Adipocyte (in vitro differentiated cells): ENCODE measurements at regions not wholly inside any gene's neighbourhood (a gene's known extent, or its start where the extent isn't known, plus 50 kb on each side); places are given as distances from the start of the nearest gene placed in this dataset.
A peak's percentile ranks its signal among the peaks of the same experiment; 100 is the strongest.
"Not testable (repeated sequence)": the region's sequence is repeated elsewhere in the genome, so short reads cannot be mapped to it uniquely, and the experiment has no call there.

Experiments
- DNase-seq: peaks from one replicate; pipeline ENCODE4 v3.0.0-alpha.2; 2015; ENCODE audit warnings: low read depth
- H3K27me3 ChIP-seq: replicated peaks from 2 replicates; pipeline ENCODE4 v1.7.0; 2013; ENCODE audit warnings: mild to moderate bottlenecking, low read length, moderate library complexity; ENCODE audit not compliant: control insufficient read depth, insufficient read depth
- H3K36me3 ChIP-seq: 2 replicates; pipeline ENCODE4 v1.7.0; 2013; ENCODE audit warnings: low read length, mild to moderate bottlenecking, moderate library complexity; ENCODE audit not compliant: control insufficient read depth, insufficient read depth, severe bottlenecking
- H3K4me1 ChIP-seq: 2 replicates; pipeline ENCODE4 v1.7.0; 2013; ENCODE audit warnings: mild to moderate bottlenecking, low read length, moderate library complexity; ENCODE audit not compliant: control insufficient read depth, insufficient read depth
- H3K4me3 ChIP-seq: 2 replicates; pipeline ENCODE4 v1.7.0; 2013; ENCODE audit warnings: mild to moderate bottlenecking, low read length, moderate library complexity
- H3K9ac ChIP-seq: 2 replicates; pipeline ENCODE4 v1.7.0; 2013; ENCODE audit warnings: mild to moderate bottlenecking, low read length, moderate library complexity
- H3K9me3 ChIP-seq: 2 replicates; pipeline ENCODE4 v1.7.0; 2013; ENCODE audit warnings: mild to moderate bottlenecking, low read length, moderate library complexity; ENCODE audit not compliant: control insufficient read depth

- H3K9me3 ChIP-seq: no peaks in the 10 kb centered on the region
- peak overlapping the region; percentile 79 for H3K4me3 ChIP-seq
- H3K27me3 ChIP-seq: peaks cover 38% of the 10 kb centered on the region
- no peak for DNase-seq
- H3K4me1 ChIP-seq: peaks cover 6% of the 10 kb centered on the region
- H3K36me3 ChIP-seq: no peaks in the 10 kb centered on the region
- H3K9ac ChIP-seq: peak overlapping the region; percentile 36
These were observed 209.2 kb downstream of the ICOS start for GRCh38 chr2:204145791-204146190.

- H3K9ac ChIP-seq, H3K36me3 ChIP-seq, H3K9me3 ChIP-seq, DNase-seq, H3K4me1 ChIP-seq, H3K4me3 ChIP-seq: not testable (repeated sequence)
- H3K27me3 ChIP-seq: peaks cover 40% of the 10 kb centered on the region
These were observed 210.5 kb downstream of the ICOS start for GRCh38 chr2:204147040-204147439.

- DNase-seq: no peak
- no peaks in the 10 kb centered on the region for H3K9me3 ChIP-seq
- peaks cover 5% of the 10 kb centered on the region for H3K4me1 ChIP-seq
- H3K9ac ChIP-seq: no peak overlapping the region
- H3K4me3 ChIP-seq: no peak overlapping the region
- no peaks in the 10 kb centered on the region for H3K36me3 ChIP-seq
- H3K27me3 ChIP-seq: peaks cover 19% of the 10 kb centered on the region
These were observed 214.2 kb downstream of the ICOS start for GRCh38 chr2:204150721-204151120.

GRCh38 chr2:204152616-204153015 lies 216.1 kb downstream of the ICOS start:
- Histone ChIP-seq H3K9me3 (peaks cover under 1% of the 10 kb centered on the region), H3K36me3 (no peaks in the 10 kb centered on the region), H3K9ac (no peak overlapping the region), H3K27me3 (peaks cover 19% of the 10 kb centered on the region), H3K4me3 (no peak overlapping the region), H3K4me1 (no peaks in the 10 kb centered on the region)
- DNase-seq: no peak

- no peak overlapping the region for H3K9ac ChIP-seq
- H3K4me3 ChIP-seq: no peak overlapping the region
- H3K9me3 ChIP-seq: peaks cover 3% of the 10 kb centered on the region
- no peak for DNase-seq
- H3K36me3 ChIP-seq: no peaks in the 10 kb centered on the region
- H3K4me1 ChIP-seq: no peaks in the 10 kb centered on the region
- peaks cover 12% of the 10 kb centered on the region for H3K27me3 ChIP-seq
These were observed 218.3 kb downstream of the ICOS start for GRCh38 chr2:204154863-204155262.

GRCh38 chr2:204156456-204156855 lies 219.9 kb downstream of the ICOS start:
- Histone ChIP-seq H3K4me3 (no peak overlapping the region), H3K9ac (no peak overlapping the region), H3K27me3 (peaks cover under 1% of the 10 kb centered on the region), H3K4me1 (no peaks in the 10 kb centered on the region), H3K36me3 (no peaks in the 10 kb centered on the region), H3K9me3 (peaks cover 3% of the 10 kb centered on the region)
- no peak for DNase-seq

GRCh38 chr2:204157684-204158083 lies 221.1 kb downstream of the ICOS start:
- H3K36me3 ChIP-seq: no peaks in the 10 kb centered on the region
- no peaks in the 10 kb centered on the region for H3K4me1 ChIP-seq
- H3K27me3 ChIP-seq: no peaks in the 10 kb centered on the region
- no peak for DNase-seq
- H3K9me3 ChIP-seq: peaks cover 3% of the 10 kb centered on the region
- no peak overlapping the region for H3K4me3 ChIP-seq
- H3K9ac ChIP-seq: no peak overlapping the region

- H3K27me3 ChIP-seq: no peaks in the 10 kb centered on the region
- no peak for DNase-seq
- H3K4me3 ChIP-seq: no peak overlapping the region
- H3K9me3 ChIP-seq: peaks cover 3% of the 10 kb centered on the region
- H3K9ac ChIP-seq: no peak overlapping the region
- H3K4me1 ChIP-seq: no peaks in the 10 kb centered on the region
- H3K36me3 ChIP-seq: no peaks in the 10 kb centered on the region
These were observed 223.0 kb downstream of the ICOS start for GRCh38 chr2:204159526-204159925.

GRCh38 chr2:204160989-204161388 lies 224.4 kb downstream of the ICOS start:
- H3K27me3 ChIP-seq: no peaks in the 10 kb centered on the region
- no peak for DNase-seq
- H3K9ac ChIP-seq: no peak overlapping the region
- H3K4me1 ChIP-seq: no peaks in the 10 kb centered on the region
- no peak overlapping the region for H3K4me3 ChIP-seq
- no peaks in the 10 kb centered on the region for H3K36me3 ChIP-seq
- H3K9me3 ChIP-seq: peaks cover 3% of the 10 kb centered on the region

- H3K4me1 ChIP-seq: no peaks in the 10 kb centered on the region
- H3K9ac ChIP-seq: no peak overlapping the region
- no peak for DNase-seq
- no peaks in the 10 kb centered on the region for H3K36me3 ChIP-seq
- no peak overlapping the region for H3K4me3 ChIP-seq
- no peaks in the 10 kb centered on the region for H3K27me3 ChIP-seq
- peaks cover 3% of the 10 kb centered on the region for H3K9me3 ChIP-seq
These were observed 225.3 kb downstream of the ICOS start for GRCh38 chr2:204161886-204162285.

- peaks cover 12% of the 10 kb centered on the region for H3K27me3 ChIP-seq
- peaks cover 4% of the 10 kb centered on the region for H3K9me3 ChIP-seq
- no peak overlapping the region for H3K9ac ChIP-seq
- no peaks in the 10 kb centered on the region for H3K36me3 ChIP-seq
- no peak overlapping the region for H3K4me3 ChIP-seq
- no peaks in the 10 kb centered on the region for H3K4me1 ChIP-seq
- no peak for DNase-seq
These were observed 230.4 kb downstream of the ICOS start for GRCh38 chr2:204166961-204167360.

GRCh38 chr2:204167670-204168069 lies 231.1 kb downstream of the ICOS start:
- H3K9ac ChIP-seq, H3K4me3 ChIP-seq, H3K4me1 ChIP-seq, H3K9me3 ChIP-seq, H3K36me3 ChIP-seq, DNase-seq: not testable (repeated sequence)
- H3K27me3 ChIP-seq: peaks cover 18% of the 10 kb centered on the region
